HUES6 (cell line): ENCODE measurements at regions not wholly inside any gene's neighbourhood (a gene's known extent, or its start where the extent isn't known, plus 50 kb on each side); places are given as distances from the start of the nearest gene placed in this dataset.

Experiments used
- H3K27ac ChIP-seq: 2 replicates; pipeline ENCODE4 v1.7.0; 2013; ENCODE audit warnings: low read depth, mild to moderate bottlenecking, low read length, inconsistent platforms
- H3K27me3 ChIP-seq: 2 replicates; pipeline ENCODE4 v1.6.1; 2013; ENCODE audit warnings: low read length; ENCODE audit not compliant: control insufficient read depth, insufficient read depth
- H3K36me3 ChIP-seq: 2 replicates; pipeline ENCODE4 v1.6.1; 2013; ENCODE audit warnings: low read length; ENCODE audit not compliant: control insufficient read depth, insufficient read depth
- H3K4me1 ChIP-seq: 2 replicates; pipeline ENCODE4 v1.6.1; 2013; ENCODE audit warnings: low read length; ENCODE audit not compliant: control insufficient read depth, insufficient read depth
- H3K4me3 ChIP-seq: 2 replicates; pipeline ENCODE4 v1.5.1; 2013; ENCODE audit warnings: low read depth, low read length
- H3K9ac ChIP-seq: one replicate; pipeline ENCODE4 v1.6.1; 2013; ENCODE audit warnings: mild to moderate bottlenecking, low read length
- H3K9me3 ChIP-seq: 2 replicates; pipeline ENCODE4 v1.6.1; 2013; ENCODE audit warnings: low read depth, low read length; ENCODE audit not compliant: control insufficient read depth, insufficient read depth

DNA sequence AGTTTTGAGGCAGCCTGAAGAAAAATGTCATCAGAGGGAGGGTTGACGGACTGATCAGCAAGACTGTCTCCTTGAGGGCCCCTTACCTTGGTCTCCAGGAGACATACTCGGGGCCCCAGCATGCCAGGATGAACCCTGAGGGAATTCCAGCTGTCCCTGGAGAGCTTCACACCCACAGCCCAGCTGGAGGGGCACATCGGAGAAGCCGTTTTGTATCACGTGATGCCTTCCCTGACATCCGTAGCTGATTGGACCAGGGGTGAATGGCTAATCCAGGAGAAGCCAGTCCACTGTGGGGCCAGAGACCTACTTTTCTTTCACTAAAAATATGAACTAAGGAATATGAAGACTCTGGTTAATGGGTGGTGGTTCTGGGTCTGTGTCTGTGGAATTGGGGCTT lies 86.0 kb upstream of the TP53I11 start:
- peaks cover 7% of the 10 kb centered on the region; the same call in 1 of the 2 replicates for H3K27me3 ChIP-seq
- no peak overlapping the region for H3K4me3 ChIP-seq
- no peaks in the 10 kb centered on the region for H3K4me1 ChIP-seq
- H3K9ac ChIP-seq, result no peak overlapping the region
- peaks cover 18% of the 10 kb centered on the region for H3K9me3 ChIP-seq
- H3K27ac ChIP-seq, result no peak overlapping the region
- H3K36me3 ChIP-seq, result no peaks in the 10 kb centered on the region

DNA sequence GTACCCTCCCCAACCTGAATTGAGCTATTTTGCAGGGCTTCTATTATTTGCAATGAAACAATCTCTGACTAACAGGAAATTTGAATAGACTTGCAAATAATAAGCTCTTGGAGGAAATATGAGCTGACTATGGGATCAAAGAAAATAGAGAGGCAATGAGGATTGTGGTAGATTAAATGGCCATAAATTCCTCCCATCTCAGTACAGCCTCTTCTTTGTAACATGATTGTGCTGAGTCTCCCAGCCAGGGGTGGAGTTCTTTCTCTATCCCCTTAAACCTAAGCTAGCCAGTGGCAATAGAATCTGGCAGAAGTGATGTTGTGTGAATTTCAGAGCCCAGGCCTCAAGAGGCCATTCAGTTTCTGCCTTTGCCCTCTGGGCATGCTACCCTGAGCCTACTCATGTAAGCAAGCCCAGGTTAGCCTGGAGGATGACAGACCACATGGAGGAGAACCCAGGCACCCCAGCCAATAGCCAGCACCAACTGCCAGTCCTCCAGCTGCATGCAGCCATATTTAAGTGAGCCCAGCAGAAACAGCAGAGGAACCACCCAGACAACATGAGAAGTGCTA lies 86.8 kb upstream of the TP53I11 start:
- no peaks in the 10 kb centered on the region for H3K4me1 ChIP-seq
- H3K36me3 ChIP-seq, result no peaks in the 10 kb centered on the region
- no peak overlapping the region for H3K27ac ChIP-seq
- no peak overlapping the region for H3K4me3 ChIP-seq
- peaks cover 11% of the 10 kb centered on the region; the same call in 1 of the 2 replicates for H3K27me3 ChIP-seq
- H3K9ac ChIP-seq, result no peak overlapping the region
- H3K9me3 ChIP-seq, result peaks cover 15% of the 10 kb centered on the region

DNA sequence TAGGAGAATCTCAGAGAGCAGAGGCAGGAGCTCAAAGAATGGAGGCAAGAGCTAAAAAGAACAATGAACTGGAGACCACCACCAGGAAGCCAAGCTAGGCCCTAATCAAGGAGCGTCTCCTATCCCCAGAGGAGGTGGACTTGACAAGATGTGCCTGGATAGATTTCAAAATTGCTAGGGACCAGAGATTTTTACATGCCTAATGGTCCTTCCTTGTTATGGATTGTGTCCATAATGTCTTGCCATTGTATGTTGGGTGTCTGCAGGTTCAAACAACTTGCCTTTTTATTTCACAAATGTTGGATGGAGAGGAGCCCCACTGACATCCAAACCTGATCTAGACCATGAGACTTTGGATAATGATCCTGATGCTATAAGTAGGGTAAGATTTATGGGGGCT lies 88.2 kb upstream of the TP53I11 start:
- Histone ChIP-seq H3K9me3 (peaks cover 15% of the 10 kb centered on the region), H3K27ac (no peak overlapping the region), H3K4me1 (no peaks in the 10 kb centered on the region), H3K9ac (no peak overlapping the region), H3K4me3 (no peak overlapping the region), H3K36me3 (no peaks in the 10 kb centered on the region), H3K27me3 (peaks cover 5% of the 10 kb centered on the region; the same call in 1 of the 2 replicates)

DNA sequence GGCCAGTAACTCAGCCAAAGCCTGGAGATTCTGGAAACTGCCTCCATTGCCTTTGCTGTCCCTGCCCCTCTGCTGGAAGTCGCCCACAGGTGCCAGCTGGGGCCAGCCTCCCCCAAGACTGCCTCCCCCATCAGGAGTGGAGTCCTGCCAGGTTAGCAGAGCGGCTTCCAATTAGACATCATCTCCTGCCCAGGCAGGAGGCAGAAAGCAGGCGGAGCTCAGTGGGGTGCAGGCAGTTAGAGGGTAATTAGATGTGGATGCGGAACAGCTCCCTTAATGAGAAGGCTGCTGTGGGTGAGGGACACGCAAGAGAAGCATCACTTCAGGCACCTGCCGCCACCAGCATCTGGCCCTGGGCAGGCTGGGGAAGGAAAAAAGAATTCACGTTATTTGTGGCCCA lies 90.9 kb upstream of the TP53I11 start:
- no peaks in the 10 kb centered on the region for H3K36me3 ChIP-seq

DNA sequence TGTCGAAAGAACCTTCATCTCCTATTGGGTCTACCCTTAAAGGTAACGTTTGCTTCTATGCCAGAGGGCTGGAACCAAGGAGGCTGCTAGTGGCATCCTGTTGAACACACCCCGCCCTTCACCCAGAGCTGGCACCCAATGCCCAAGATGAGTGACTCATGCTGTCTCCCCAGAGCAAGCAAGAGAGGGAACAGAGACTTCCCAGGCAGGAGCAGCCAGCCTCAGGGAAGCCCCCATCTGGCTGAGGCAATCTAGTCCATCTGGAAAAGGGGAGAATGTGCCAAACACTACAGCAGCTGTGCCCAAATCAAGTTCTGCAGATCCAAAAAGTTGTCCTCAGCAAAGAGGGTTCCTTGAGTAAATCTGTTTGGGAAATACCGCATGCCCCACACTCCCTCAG lies 91.9 kb upstream of the TP53I11 start:
- Histone ChIP-seq H3K9ac (no peak overlapping the region), H3K4me1 (peaks cover 2% of the 10 kb centered on the region; the same call in 1 of the 2 replicates), H3K27ac (no peak overlapping the region), H3K4me3 (no peak overlapping the region), H3K36me3 (no peaks in the 10 kb centered on the region), H3K9me3 (peaks cover 15% of the 10 kb centered on the region), H3K27me3 (peaks cover 7% of the 10 kb centered on the region; the same call in 1 of the 2 replicates)

More for the DNA sequence above, 90.9 kb upstream of the TP53I11 start:
- H3K9ac ChIP-seq, result no peak overlapping the region
- no peak overlapping the region for H3K4me3 ChIP-seq
- H3K4me1 ChIP-seq, result peaks cover 2% of the 10 kb centered on the region; the same call in 1 of the 2 replicates
- H3K27ac ChIP-seq, result no peak overlapping the region
- peaks cover 7% of the 10 kb centered on the region; the same call in 1 of the 2 replicates for H3K27me3 ChIP-seq
- H3K9me3 ChIP-seq, result peaks cover 15% of the 10 kb centered on the region

DNA sequence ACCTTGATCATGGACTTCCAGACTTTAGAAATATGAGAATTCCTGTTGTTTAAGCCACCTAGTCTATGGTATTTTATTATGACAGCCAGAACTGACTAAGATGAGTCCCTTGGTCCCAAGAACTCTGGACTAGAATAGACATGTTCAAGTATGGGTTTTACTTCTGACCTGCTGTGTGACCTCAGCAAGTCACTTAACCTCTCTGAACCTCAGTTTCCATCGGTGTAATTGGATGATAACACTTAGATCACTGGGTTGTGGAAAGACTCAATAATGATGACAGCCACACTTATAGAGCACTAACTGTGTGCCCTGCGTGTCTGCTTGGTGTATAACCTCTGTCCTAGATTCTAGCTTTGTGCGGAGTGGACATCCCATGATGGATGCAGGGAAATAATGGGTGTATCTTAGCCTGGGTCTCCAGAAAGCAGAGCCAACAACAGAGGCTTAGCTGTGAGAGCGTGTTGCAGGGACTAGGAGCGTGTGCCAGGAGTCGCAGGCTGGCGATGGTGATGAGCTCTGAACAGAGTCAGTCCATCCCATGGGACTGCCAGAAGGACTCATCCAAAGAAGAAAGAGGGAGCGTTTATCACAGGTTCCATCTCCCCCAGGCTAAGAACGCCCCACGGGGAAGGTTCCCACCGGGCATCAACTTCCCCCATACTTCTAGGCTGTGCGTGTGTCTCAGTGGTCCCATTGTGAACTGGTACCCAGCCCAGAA lies 93.2 kb upstream of the TP53I11 start:
- peaks cover 2% of the 10 kb centered on the region; the same call in 1 of the 2 replicates for H3K4me1 ChIP-seq

DNA sequence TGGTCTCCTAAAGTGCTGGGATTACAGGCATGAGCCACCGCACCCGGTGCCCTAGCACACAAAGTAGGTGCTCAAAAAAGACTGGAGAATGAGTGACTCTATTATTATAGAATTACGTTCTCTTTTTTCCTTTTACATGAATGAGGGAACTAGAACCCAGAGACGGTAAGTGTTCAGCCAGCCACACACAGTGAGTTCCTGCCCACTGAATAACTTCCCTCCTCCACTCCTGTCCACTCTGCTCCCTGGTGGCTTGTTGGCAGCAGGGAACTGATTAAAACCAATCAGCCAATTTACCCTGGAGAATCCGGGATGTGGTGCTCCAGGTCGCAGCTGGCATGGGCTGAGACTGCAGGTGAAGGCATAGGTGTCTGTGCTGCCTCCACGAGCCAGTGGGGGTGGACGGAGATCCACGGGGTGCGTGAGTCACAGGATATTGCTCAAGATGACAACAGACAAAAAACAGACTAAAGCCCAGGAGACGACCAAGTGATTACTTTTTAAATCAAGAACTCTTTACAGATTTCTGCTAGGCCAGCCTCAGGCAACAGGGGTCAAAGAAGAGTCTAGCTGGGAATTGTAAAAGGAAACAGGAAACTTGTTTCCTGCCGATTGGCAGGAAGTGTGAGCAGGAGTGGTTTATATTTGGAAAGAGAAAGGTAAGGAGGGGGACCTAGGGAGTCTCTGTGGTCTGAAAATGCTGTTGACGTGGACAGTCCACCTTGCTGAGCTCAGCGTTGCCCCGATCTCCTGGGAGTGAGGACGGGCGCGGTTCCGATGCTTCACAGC lies 95.2 kb upstream of the TP53I11 start:
- H3K9me3 ChIP-seq, result no peaks in the 10 kb centered on the region
- H3K27ac ChIP-seq, result no peak overlapping the region
- no peaks in the 10 kb centered on the region for H3K36me3 ChIP-seq
- peaks cover 7% of the 10 kb centered on the region; the same call in 1 of the 2 replicates for H3K27me3 ChIP-seq
- peaks cover 2% of the 10 kb centered on the region; the same call in 1 of the 2 replicates for H3K4me1 ChIP-seq
- H3K4me3 ChIP-seq, result no peak overlapping the region
- H3K9ac ChIP-seq, result no peak overlapping the region

More for the DNA sequence above, 93.2 kb upstream of the TP53I11 start:
- H3K27ac ChIP-seq, result no peak overlapping the region
- H3K9me3 ChIP-seq, result peaks cover 5% of the 10 kb centered on the region
- peaks cover 7% of the 10 kb centered on the region; the same call in 1 of the 2 replicates for H3K27me3 ChIP-seq
- H3K36me3 ChIP-seq, result no peaks in the 10 kb centered on the region
- H3K4me3 ChIP-seq, result no peak overlapping the region
- no peak overlapping the region for H3K9ac ChIP-seq

DNA sequence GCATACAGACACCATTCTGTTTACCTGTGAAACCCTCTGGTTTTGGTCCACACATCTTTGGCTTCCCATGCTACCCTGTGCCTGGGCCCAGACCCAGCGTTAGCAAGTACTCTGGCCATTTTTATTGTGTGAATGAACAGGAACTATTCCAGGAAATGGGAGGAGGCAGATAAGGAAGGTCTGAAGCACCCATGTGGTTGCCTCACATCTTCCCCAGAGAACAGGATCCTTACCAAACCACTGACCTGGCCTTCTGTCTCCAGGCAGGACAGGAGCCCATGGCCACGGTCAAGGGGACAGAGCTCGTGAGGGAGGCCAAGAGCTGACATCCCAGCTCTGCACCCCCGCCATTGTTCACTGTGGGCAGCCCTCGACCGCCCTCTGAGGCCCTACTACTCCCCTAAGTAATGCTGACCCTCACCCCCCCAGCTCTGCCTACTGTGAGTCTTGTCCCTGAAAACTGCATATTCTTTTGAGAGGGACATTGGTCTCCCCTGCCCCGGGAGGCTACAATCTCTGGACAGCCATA lies 97.7 kb upstream of the TP53I11 start:
- Histone ChIP-seq H3K9ac (no peak overlapping the region), H3K4me1 (peaks cover 2% of the 10 kb centered on the region; the same call in 1 of the 2 replicates), H3K27ac (no peak overlapping the region), H3K4me3 (no peak overlapping the region), H3K27me3 (0 out of 2 replicates have a peak, but pooled peaks cover 2% of the 10 kb centered on the region), H3K36me3 (no peaks in the 10 kb centered on the region), H3K9me3 (no peaks in the 10 kb centered on the region)

DNA sequence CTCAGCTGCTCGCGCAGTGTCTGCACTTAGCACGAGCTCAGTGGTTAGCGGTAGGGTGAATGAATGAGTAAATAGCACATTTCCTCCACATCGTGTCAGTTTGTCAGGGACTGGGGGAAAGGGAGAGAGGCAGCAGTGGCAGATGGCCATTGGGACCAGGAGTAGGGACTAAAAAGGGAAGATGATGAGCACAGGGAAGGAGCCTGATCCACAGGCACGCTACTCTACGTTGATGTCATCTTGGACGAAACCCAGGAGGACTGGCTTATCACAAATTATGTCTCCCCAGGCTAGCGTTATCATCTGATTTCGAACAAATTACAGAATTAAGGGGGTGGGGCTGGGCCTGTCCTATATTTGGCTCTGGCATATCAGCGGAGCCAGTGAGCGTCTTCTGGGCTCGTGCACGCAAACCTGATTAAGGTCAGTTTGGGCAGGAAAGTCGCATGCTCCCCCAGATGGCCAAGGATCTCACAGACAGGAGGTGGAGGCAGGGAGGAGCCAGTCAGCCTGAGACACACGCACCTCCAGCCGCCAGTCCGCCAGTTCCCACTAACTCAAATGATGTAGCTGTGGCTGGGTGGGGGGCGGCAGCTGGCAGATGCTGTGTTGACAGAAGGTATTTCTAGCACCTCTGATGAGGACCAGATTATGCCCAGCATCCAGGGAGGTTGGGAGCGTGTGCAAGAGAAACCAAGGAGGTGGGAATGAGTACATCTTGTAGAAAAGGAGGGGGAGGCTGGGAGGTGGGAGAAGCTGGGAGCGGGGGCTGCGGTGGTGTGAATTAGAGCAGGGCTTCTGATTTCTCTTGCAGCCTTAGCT lies 97.4 kb upstream of the PRDM11 start:
- Histone ChIP-seq H3K9me3 (no peaks in the 10 kb centered on the region), H3K27ac (no peak overlapping the region), H3K4me1 (peaks cover 6% of the 10 kb centered on the region; the same call in 1 of the 2 replicates), H3K4me3 (no peak overlapping the region), H3K27me3 (0 out of 2 replicates have a peak, but pooled peaks cover under 1% of the 10 kb centered on the region), H3K36me3 (no peaks in the 10 kb centered on the region), H3K9ac (no peak overlapping the region)

DNA sequence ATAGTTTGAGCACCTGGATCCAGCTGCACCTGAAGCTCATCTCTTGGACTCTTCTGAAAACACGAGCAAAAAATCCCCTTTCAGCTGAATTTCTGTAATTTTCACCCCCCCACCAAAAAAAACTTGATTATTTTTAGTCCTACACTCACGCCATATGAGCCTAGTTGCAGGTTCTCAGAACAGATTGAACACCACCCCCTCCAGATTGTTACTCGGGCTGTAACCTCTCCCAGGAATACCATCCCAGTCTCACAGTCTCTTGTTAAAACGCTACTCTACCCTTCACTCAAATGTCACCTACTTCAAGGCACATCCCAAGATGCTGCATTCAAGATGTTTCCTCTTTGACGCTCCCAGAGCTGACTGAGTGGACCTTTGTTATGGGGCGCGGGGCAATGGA lies 96.3 kb upstream of the PRDM11 start:
- no peaks in the 10 kb centered on the region for H3K27me3 ChIP-seq
- H3K4me1 ChIP-seq, result peaks cover 8% of the 10 kb centered on the region; the same call in 1 of the 2 replicates
- H3K36me3 ChIP-seq, result no peaks in the 10 kb centered on the region
- H3K9me3 ChIP-seq, result no peaks in the 10 kb centered on the region
- no peak overlapping the region for H3K4me3 ChIP-seq
- no peak overlapping the region for H3K27ac ChIP-seq
- no peak overlapping the region for H3K9ac ChIP-seq
